Liver (tissue), 8 donors: ENCODE measurements at regions not wholly inside any gene's neighbourhood (a gene's known extent, or its start where the extent isn't known, plus 50 kb on each side); places are given as distances from the start of the nearest gene placed in this dataset.

ENCODE experiments used
- DNase-seq: peaks from one replicate; pipeline ENCODE4 v3.0.0-alpha.2; 2017; ENCODE audit warnings: low spot score
- H3K27ac ChIP-seq, 2 donors: one replicate each; pipeline ENCODE4 v1.7.0; 2013; ENCODE audit warnings: inconsistent platforms in 2 of 2, low read length in 2 of 2, control low read depth in 1 of 2, low read depth in 1 of 2, mild to moderate bottlenecking in 1 of 2
- H3K27me3 ChIP-seq, 4 donors: one replicate each; pipeline versions ENCODE4 v1.6.1 to v1.7.0; 2013; ENCODE audit warnings: low read length in 3 of 4, inconsistent platforms in 1 of 4, mild to moderate bottlenecking in 1 of 4, moderate library complexity in 1 of 4; ENCODE audit not compliant: control insufficient read depth in 4 of 4, insufficient read depth in 4 of 4
- H3K36me3 ChIP-seq, 4 donors: one replicate each; pipeline versions ENCODE4 v1.6.1 to v1.7.0; 2013; ENCODE audit warnings: low read length in 3 of 4, mild to moderate bottlenecking in 3 of 4, low read depth in 1 of 4, moderate library complexity in 1 of 4; ENCODE audit not compliant: control insufficient read depth in 4 of 4, insufficient read depth in 3 of 4
- H3K4me1 ChIP-seq, 4 donors: one replicate each; pipeline versions ENCODE4 v1.6.1 to v1.7.0; 2013; ENCODE audit warnings: low read length in 3 of 4, mild to moderate bottlenecking in 3 of 4, moderate library complexity in 1 of 4; ENCODE audit not compliant: control insufficient read depth in 4 of 4, insufficient read depth in 4 of 4
- H3K4me3 ChIP-seq, 3 donors: one replicate each; pipeline versions ENCODE4 v1.6.1 to v1.7.0; 2013; ENCODE audit warnings: low read length in 3 of 3, control low read depth in 1 of 3, low read depth in 1 of 3, mild to moderate bottlenecking in 1 of 3
- H3K9ac ChIP-seq, 2 donors: one replicate each; pipeline ENCODE4 v1.7.0; 2013; ENCODE audit warnings: low read length in 2 of 2, mild to moderate bottlenecking in 2 of 2, moderate library complexity in 2 of 2, control low read depth in 1 of 2, low read depth in 1 of 2
- H3K9me3 ChIP-seq, 4 donors: one replicate each; pipeline versions ENCODE4 v1.6.1 to v1.7.0; 2013; ENCODE audit warnings: low read length in 3 of 4; ENCODE audit not compliant: control insufficient read depth in 4 of 4
- ATF3 ChIP-seq: IDR thresholded peaks from 2 replicates; pipeline ENCODE4 v1.6.1; 2016; ENCODE audit warnings: antibody characterized with exemption
- CTCF ChIP-seq: fragments of 150-350 bp; IDR thresholded peaks from 2 replicates; pipeline ENCODE4 v1.5.1; 2017; ENCODE audit warnings: improper control_type of control experiment, low read depth, low read length; ENCODE audit not compliant: missing input control
- EGR1 ChIP-seq, 2 donors: IDR thresholded peaks; 2 replicates each; pipeline ENCODE4 v1.6.1; 2016 to 2018; ENCODE audit warnings: antibody characterized with exemption in 2 of 2, low read depth in 2 of 2
- FOXA1 ChIP-seq: IDR thresholded peaks from 2 replicates; pipeline ENCODE4 v1.6.1; 2016; ENCODE audit warnings: antibody characterized with exemption
- FOXA2 ChIP-seq: IDR thresholded peaks from 2 replicates; pipeline ENCODE4 v1.6.1; 2016; ENCODE audit warnings: antibody characterized with exemption
- GABPA ChIP-seq, 2 donors: IDR thresholded peaks in 1 of 2; conservative IDR thresholded peaks in 1 of 2; 2 replicates each; pipeline ENCODE4 v1.6.1; 2016; ENCODE audit warnings: antibody characterized with exemption in 2 of 2, mild to moderate bottlenecking in 1 of 2, moderate library complexity in 1 of 2
- HNF4A ChIP-seq, 2 donors: conservative IDR thresholded peaks; 2 replicates each; pipeline ENCODE4 v1.6.1; 2016; ENCODE audit warnings: antibody characterized with exemption in 2 of 2, mild to moderate bottlenecking in 2 of 2
- HNF4G ChIP-seq: IDR thresholded peaks from 2 replicates; pipeline ENCODE4 v1.6.1; 2016; ENCODE audit warnings: antibody characterized with exemption
- JUND ChIP-seq, 2 donors: IDR thresholded peaks; 2 replicates each; pipeline ENCODE4 v1.6.1; 2016; ENCODE audit warnings: antibody characterized with exemption in 2 of 2
- MAX ChIP-seq: IDR thresholded peaks from 2 replicates; pipeline ENCODE4 v1.6.1; 2016; ENCODE audit warnings: antibody characterized with exemption
- NR2F2 ChIP-seq: IDR thresholded peaks from 2 replicates; pipeline ENCODE4 v1.6.1; 2016; ENCODE audit warnings: antibody characterized with exemption
- RAD21 ChIP-seq, 2 donors: IDR thresholded peaks; 2 replicates each; pipeline ENCODE4 v1.6.1; 2016; ENCODE audit warnings: antibody characterized with exemption in 2 of 2, mild to moderate bottlenecking in 2 of 2
- REST ChIP-seq: IDR thresholded peaks from 2 replicates; pipeline ENCODE4 v1.6.1; 2016; ENCODE audit warnings: antibody characterized with exemption, mild to moderate bottlenecking
- RXRA ChIP-seq, 2 donors: IDR thresholded peaks; 2 replicates each; pipeline ENCODE4 v1.6.1; 2017 to 2018; ENCODE audit warnings: antibody characterized with exemption in 2 of 2, mild to moderate bottlenecking in 1 of 2
- SP1 ChIP-seq: IDR thresholded peaks from 2 replicates; pipeline ENCODE4 v1.6.1; 2018; ENCODE audit warnings: antibody characterized with exemption, mild to moderate bottlenecking
- TAF1 ChIP-seq: conservative IDR thresholded peaks from 2 replicates; pipeline ENCODE4 v1.6.1; 2016; ENCODE audit warnings: antibody characterized with exemption, mild to moderate bottlenecking
- YY1 ChIP-seq: IDR thresholded peaks from 2 replicates; pipeline ENCODE4 v1.6.1; 2016; ENCODE audit warnings: antibody characterized with exemption, mild to moderate bottlenecking
- ZBTB33 ChIP-seq: IDR thresholded peaks from 2 replicates; pipeline ENCODE4 v1.6.1; 2016; ENCODE audit warnings: antibody characterized with exemption
- WGBS: extraction: QIAGEN DNeasy Blood & Tissue Kit; methylation state at CpG from one replicate; pipeline ENCODE4 v1.1.7; 2013; 5-methylcytosine and 5-hydroxymethylcytosine counted together
- donor health status: healthy.
- donor health status: healthy.
- donor health status: healthy.
- donor health status: healthy.
- donor health status: healthy.

- no peak for DNase-seq
- Histone ChIP-seq H3K27me3 (no peaks in the 10 kb centered on the region), H3K27ac (no peak overlapping the region), H3K4me3 (no peak overlapping the region), H3K9me3 (no peaks in the 10 kb centered on the region), H3K4me1 (no peaks in the 10 kb centered on the region), H3K36me3 (no peaks in the 10 kb centered on the region), H3K9ac (no peak overlapping the region)
- no peak for TF ChIP-seq YY1
- TF ChIP-seq HNF4G, result no peak
- TF ChIP-seq HNF4A (conservative IDR thresholded peaks at IDR 0.05), result no peak
- TF ChIP-seq ATF3, result no peak
- TF ChIP-seq SP1, result no peak
- no peak for TF ChIP-seq TAF1
- no peak for TF ChIP-seq FOXA2
- no peak for TF ChIP-seq FOXA1
Observed at GRCh38 chr11:91091563-91091962, 868.7 kb upstream of the CHORDC1 start.

GRCh38 chr11:91086028-91086427 lies 863.2 kb upstream of the CHORDC1 start:
- H3K36me3 ChIP-seq, result no peaks in the 10 kb centered on the region
- H3K27me3 ChIP-seq, result no peaks in the 10 kb centered on the region
- no peak for DNase-seq
- no peak overlapping the region for H3K9ac ChIP-seq
- TF ChIP-seq YY1 (no peak), REST (no peak), GABPA (IDR thresholded peaks at IDR 0.05 in 1 of 2, conservative IDR thresholded peaks at IDR 0.05 in 1 of 2) (no peak), SP1 (no peak), JUND (IDR thresholded peaks at IDR 0.05) (no peak), FOXA2 (no peak), RXRA (IDR thresholded peaks at IDR 0.05) (no peak), ZBTB33 (no peak), TAF1 (no peak), RAD21 (IDR thresholded peaks at IDR 0.05) (no peak), EGR1 (IDR thresholded peaks at IDR 0.05; ENCODE audit: low read depth in 2 of 2) (no peak)
- no peak overlapping the region for H3K4me3 ChIP-seq
- no peaks in the 10 kb centered on the region for H3K4me1 ChIP-seq
- H3K27ac ChIP-seq, result no peak overlapping the region
- H3K9me3 ChIP-seq, result no peaks in the 10 kb centered on the region
- 57% methylated on average over 2 of the region's 2 CpGs for WGBS

GRCh38 chr11:91082255-91082654 lies 859.4 kb upstream of the CHORDC1 start:
- no peak overlapping the region for H3K27ac ChIP-seq
- H3K4me3 ChIP-seq, result no peak overlapping the region
- no peaks in the 10 kb centered on the region for H3K27me3 ChIP-seq
- no peak for TF ChIP-seq MAX
- no peak for TF ChIP-seq SP1
- no peak for TF ChIP-seq CTCF
- no peak for TF ChIP-seq TAF1
- TF ChIP-seq ATF3, result no peak
- TF ChIP-seq YY1, result no peak
- TF ChIP-seq FOXA1, result no peak
- TF ChIP-seq RAD21 (IDR thresholded peaks at IDR 0.05), result no peak
- no peak for TF ChIP-seq NR2F2
- TF ChIP-seq RXRA (IDR thresholded peaks at IDR 0.05), result no peak
- no peak for TF ChIP-seq JUND (IDR thresholded peaks at IDR 0.05)
- no peak for TF ChIP-seq HNF4G
- DNase-seq, result no peak
- H3K4me1 ChIP-seq, result no peaks in the 10 kb centered on the region
- WGBS, result 66% methylated on average over 1 of the region's 1 CpG
- no peak overlapping the region for H3K9ac ChIP-seq
- H3K36me3 ChIP-seq, result no peaks in the 10 kb centered on the region
- no peaks in the 10 kb centered on the region for H3K9me3 ChIP-seq
